SK-N-SH (cell line): ENCODE measurements at regions not wholly inside any gene's neighbourhood (a gene's known extent, or its start where the extent isn't known, plus 50 kb on each side); places are given as distances from the start of the nearest gene placed in this dataset.

ENCODE experiments used
- CTCF ChIA-PET: fragments of 300-600, 350-600 bp; formaldehyde crosslinking; extraction: SDS; loops from one replicate; lab custom pipeline; 2021; lab: Yijun Ruan, JAX
- POLR2A ChIA-PET: fragments of 350-600 bp; sonication (Branson Sonifier 250); formaldehyde crosslinking; extraction: SDS; loops from one replicate; lab custom pipeline; 2020; ENCODE audit warnings: antibody characterized with exemption, inconsistent platforms; lab: Yijun Ruan, JAX
- DNase-seq: peaks from one replicate; pipeline ENCODE4 v3.0.0; 2012
- H2AFZ ChIP-seq: fragments of 200-600 bp; sonication (generic); 2 replicates; pipeline ENCODE4 v1.8.1; 2016; ENCODE audit warnings: antibody characterized with exemption, mild to moderate bottlenecking, low read depth
- H3F3A ChIP-seq: fragments of 200-600 bp; sonication (generic); replicated peaks from 2 replicates; pipeline ENCODE3; 2016; ENCODE audit warnings: antibody characterized with exemption, mild to moderate bottlenecking; ENCODE audit not compliant: insufficient read depth
- H3K27ac ChIP-seq, 2 experiments: fragments of 200-500 bp in 1 of 2; fragments of 200-600 bp in 1 of 2; sonication (Bioruptor generic) in 1 of 2; sonication (generic), shearing (Covaris generic) in 1 of 2; 2 replicates each; pipeline versions ENCODE4 v1.5.1 to v1.6.1; 2014 to 2016; ENCODE audit warnings: low read depth in 2 of 2, inconsistent platforms in 1 of 2, low read length in 1 of 2, mild to moderate bottlenecking in 1 of 2, mixed read lengths in 1 of 2
- H3K27me3 ChIP-seq: fragments of 200-600 bp; sonication (generic), shearing (Covaris generic); 2 replicates; pipeline ENCODE4 v1.6.1; 2016; ENCODE audit warnings: mixed run types; ENCODE audit not compliant: insufficient read depth
- H3K36me3 ChIP-seq, 2 experiments: fragments of 200-500 bp in 1 of 2; fragments of 200-600 bp in 1 of 2; sonication (Bioruptor generic) in 1 of 2; sonication (generic) in 1 of 2; replicated peaks in 1 of 2; 2 replicates each; pipeline versions ENCODE3 to v1.5.1; 2014 to 2016; ENCODE audit warnings: low read length in 1 of 2, mild to moderate bottlenecking in 1 of 2; ENCODE audit not compliant: insufficient read depth in 2 of 2, control insufficient read depth in 1 of 2
- H3K4me1 ChIP-seq, 2 experiments: fragments of 200-500 bp in 1 of 2; fragments of 200-600 bp in 1 of 2; sonication (Bioruptor generic) in 1 of 2; sonication (generic), shearing (Covaris generic) in 1 of 2; 2 replicates each; pipeline versions ENCODE4 v1.5.1 to v1.6.1; 2014 to 2016; ENCODE audit warnings: low read depth in 1 of 2, low read length in 1 of 2, mixed run types in 1 of 2; ENCODE audit not compliant: insufficient read depth in 2 of 2, control insufficient read depth in 1 of 2
- H3K4me2 ChIP-seq: fragments of 200-600 bp; sonication (generic), shearing (Covaris generic); 2 replicates; pipeline ENCODE4 v1.6.1; 2017; ENCODE audit warnings: mixed run types
- H3K4me3 ChIP-seq, 2 experiments: fragments of 200-500 bp in 1 of 2; fragments of 200-600 bp in 1 of 2; sonication (Bioruptor generic) in 1 of 2; sonication (generic), shearing (Covaris generic) in 1 of 2; 2 replicates each; pipeline versions ENCODE4 v1.5.1 to v1.8.1; 2014 to 2016; ENCODE audit warnings: low read depth in 2 of 2, inconsistent platforms in 1 of 2, low read length in 1 of 2, mild to moderate bottlenecking in 1 of 2, mixed read lengths in 1 of 2, moderate library complexity in 1 of 2
- H3K79me2 ChIP-seq: fragments of 200-600 bp; sonication (generic); 2 replicates; pipeline ENCODE4 v1.8.1; 2017; ENCODE audit warnings: mild to moderate bottlenecking; ENCODE audit not compliant: insufficient read depth
- H3K9ac ChIP-seq: fragments of 200-600 bp; sonication (generic); 2 replicates; pipeline ENCODE4 v1.6.1; 2017; ENCODE audit warnings: mixed run types
- H3K9me2 ChIP-seq: fragments of 200-600 bp; sonication (generic); 2 replicates; pipeline ENCODE4 v1.6.1; 2017; ENCODE audit warnings: mixed run types
- H3K9me3 ChIP-seq: fragments of 200-600 bp; sonication (generic); 2 replicates; pipeline ENCODE4 v1.6.1; 2017; ENCODE audit warnings: mixed run types, mild to moderate bottlenecking, moderate library complexity
- H4K20me1 ChIP-seq: fragments of 200-600 bp; sonication (generic); 2 replicates; pipeline ENCODE4 v1.6.1; 2017; ENCODE audit warnings: mild to moderate bottlenecking, mixed run types; ENCODE audit not compliant: insufficient read depth
- ELF1 ChIP-seq: IDR thresholded peaks from 2 replicates; pipeline ENCODE4 v1.4.0; 2012
- FOSL2 ChIP-seq: IDR thresholded peaks from 2 replicates; pipeline ENCODE4 v1.4.0; 2012; ENCODE audit warnings: low read depth, mild to moderate bottlenecking, moderate library complexity, borderline replicate concordance
- FOXJ3 ChIP-seq: sonication (generic); formaldehyde crosslinking; IDR thresholded peaks from 2 replicates; pipeline ENCODE4 v1.5.1; 2020; ENCODE audit warnings: mild to moderate bottlenecking, missing genetic modification reagents
- FOXM1 ChIP-seq: IDR thresholded peaks from 2 replicates; pipeline ENCODE4 v1.4.0; 2012; ENCODE audit warnings: low read depth, mild to moderate bottlenecking
- IRF3 ChIP-seq: fragments of 150-350 bp; IDR thresholded peaks from 2 replicates; pipeline ENCODE4 v1.6.1; 2016; ENCODE audit warnings: mild to moderate bottlenecking, low read depth, low read length
- JUND ChIP-seq: IDR thresholded peaks from 2 replicates; pipeline ENCODE4 v1.4.0; 2012
- MEF2A ChIP-seq: IDR thresholded peaks from 2 replicates; pipeline ENCODE4 v1.4.0; 2012; ENCODE audit warnings: low read depth, borderline replicate concordance
- NFIC ChIP-seq: IDR thresholded peaks from 2 replicates; pipeline ENCODE4 v1.4.0; 2012; ENCODE audit warnings: borderline replicate concordance
- POLR2AphosphoS5 ChIP-seq: IDR thresholded peaks from 2 replicates; pipeline ENCODE4 v1.6.1; 2012; ENCODE audit warnings: low read depth, low read length
- RAD21 ChIP-seq: IDR thresholded peaks from 2 replicates; pipeline ENCODE4 v1.6.1; 2012; ENCODE audit warnings: mild to moderate bottlenecking, low read length
- RCOR1 ChIP-seq: fragments of 150-350 bp; IDR thresholded peaks from 2 replicates; pipeline ENCODE4 v1.6.1; 2017; ENCODE audit warnings: antibody characterized with exemption, low read length
- REST ChIP-seq: IDR thresholded peaks from 2 replicates; pipeline ENCODE4 v1.6.1; 2012; ENCODE audit warnings: mild to moderate bottlenecking, low read depth, low read length, moderate library complexity
- SIN3A ChIP-seq: IDR thresholded peaks from 2 replicates; pipeline ENCODE4 v1.6.1; 2012; ENCODE audit warnings: low read depth, mild to moderate bottlenecking, low read length, moderate library complexity, borderline replicate concordance
- TAF1 ChIP-seq: IDR thresholded peaks from 2 replicates; pipeline ENCODE4 v1.6.1; 2012; ENCODE audit warnings: low read depth, mild to moderate bottlenecking, low read length, moderate library complexity, borderline replicate concordance
- TCF12 ChIP-seq: IDR thresholded peaks from 2 replicates; pipeline ENCODE4 v1.4.0; 2012
- WGBS: methylation state at CpG from one replicate; pipeline ENCODE4 v1.1.6; 2017; ENCODE audit warnings: low lambda C conversion rate; 5-methylcytosine and 5-hydroxymethylcytosine counted together

GRCh38 chr18:56142001-56142400 lies 496.4 kb downstream of the TXNL1 start:
- no peak overlapping the region for H2AFZ ChIP-seq
- H3K27ac ChIP-seq, result no peak overlapping the region
- H3K79me2 ChIP-seq, result no peaks in the 10 kb centered on the region
- H3K36me3 ChIP-seq, result no peaks in the 10 kb centered on the region
- H3K27me3 ChIP-seq, result no peaks in the 10 kb centered on the region
- no peaks in the 10 kb centered on the region for H3F3A ChIP-seq
- no peaks in the 10 kb centered on the region for H3K9me3 ChIP-seq
- no peaks in the 10 kb centered on the region for H4K20me1 ChIP-seq
- peaks cover 0 to 5% of the 10 kb centered on the region in 2 experiments; a peak in 1 of 4 replicates for H3K4me1 ChIP-seq
- no peaks in the 10 kb centered on the region for H3K9me2 ChIP-seq
- CTCF ChIA-PET, result no interaction called here
- POLR2A ChIA-PET, result no interaction called here
- no peak for DNase-seq
- WGBS, result 58% methylated on average over 2 of the region's 2 CpGs
- H3K4me2 ChIP-seq, result no peak overlapping the region
- no peak overlapping the region for H3K9ac ChIP-seq
- TF ChIP-seq TAF1, result no peak
- TF ChIP-seq REST, result no peak
- TF ChIP-seq NFIC, result no peak
- TF ChIP-seq, all 33 proteins: peak for 0
- H3K4me3 ChIP-seq, result no peak overlapping the region

- H3K79me2 ChIP-seq, result no peaks in the 10 kb centered on the region
- ChIA-PET CTCF (interaction anchor here (0.5 kb wide), 1 partner anchor 700 kb away, joined by 3 read pairs; no protein-coding TSS in a partner anchor), POLR2A (no interaction called here)
- H3K9me3 ChIP-seq, result no peaks in the 10 kb centered on the region
- 0 out of 4 replicates have a peak, but pooled peaks cover 0 to 5% of the 10 kb centered on the region in 2 experiments for H3K4me1 ChIP-seq
- H2AFZ ChIP-seq, result peak overlapping the region; percentile 30; the same call in 1 of the 2 replicates
- no peak overlapping the region for H3K4me2 ChIP-seq
- H3K27ac ChIP-seq, result peak overlapping the region in 1 of 2 experiments; percentile 42; a peak in 2 of 4 replicates
- H3K9ac ChIP-seq, result no peak overlapping the region
- H3K9me2 ChIP-seq, result no peaks in the 10 kb centered on the region
- DNase-seq, result no peak
- 66% methylated on average over 6 of the region's 8 CpGs for WGBS
- H4K20me1 ChIP-seq, result no peaks in the 10 kb centered on the region
- no peak for TF ChIP-seq RCOR1
- no peak for TF ChIP-seq RAD21
- TF ChIP-seq TCF12, result no peak
- no peak for TF ChIP-seq FOSL2
- no peak for TF ChIP-seq REST
- no peak for TF ChIP-seq FOXJ3 (CRISPR knock-in tag)
- TF ChIP-seq JUND, result no peak
- no peak for TF ChIP-seq POLR2AphosphoS5
- no peak for TF ChIP-seq ELF1
- no peak for TF ChIP-seq IRF3
- no peak for TF ChIP-seq FOXM1
- TF ChIP-seq SIN3A, result no peak
- no peak for TF ChIP-seq MEF2A
- no peaks in the 10 kb centered on the region for H3K27me3 ChIP-seq
- H3K4me3 ChIP-seq, result no peak overlapping the region
- no peaks in the 10 kb centered on the region for H3F3A ChIP-seq
- H3K36me3 ChIP-seq, result no peaks in the 10 kb centered on the region
Measured at GRCh38 chr18:56139792-56140254, 498.6 kb downstream of the TXNL1 start.
